PC-9 (cell line): ENCODE measurements at regions not wholly inside any gene's neighbourhood (a gene's known extent, or its start where the extent isn't known, plus 50 kb on each side); places are given as distances from the start of the nearest gene placed in this dataset.

ENCODE experiments used
- BruUV-seq: library from RNA; stranded (reverse); fragments of 400-500 nt; replicated peaks from 2 replicates; lab custom pipeline; 2021; lab: Mats Ljungman, UMichigan
- CTCF ChIA-PET: fragments of 300-600 bp; sonication (Branson Sonifier 250); formaldehyde crosslinking; loops from one replicate; lab custom pipeline; 2022; ENCODE audit warnings: antibody characterized with exemption; lab: Charles Lee
- POLR2A ChIA-PET: fragments of 300-600 bp; sonication (Branson Sonifier 250); formaldehyde crosslinking; loops from one replicate; lab custom pipeline; 2022; ENCODE audit warnings: antibody characterized with exemption; ENCODE audit not compliant: unreplicated experiment; lab: Charles Lee
- DNase-seq, 2 experiments: peaks; one replicate each; pipeline versions ENCODE4 v3.0.0 to v3.0.0-alpha.2; 2015 to 2022; ENCODE audit warnings: mixed read lengths in 1 of 2
- H2AFZ ChIP-seq: fragments of 200-600 bp; sonication (generic); 2 replicates; pipeline ENCODE4 v1.8.1; 2017; ENCODE audit warnings: antibody characterized with exemption
- H3F3A ChIP-seq: fragments of 200-600 bp; sonication (generic); 2 replicates; pipeline ENCODE4 v1.8.1; 2017; ENCODE audit warnings: antibody characterized with exemption, mild to moderate bottlenecking, low read depth; ENCODE audit not compliant: insufficient read depth
- H3K27ac ChIP-seq: fragments of 200-600 bp; sonication (generic); 2 replicates; pipeline ENCODE4 v1.6.1; 2016; ENCODE audit warnings: mixed run types
- H3K27me3 ChIP-seq: fragments of 200-600 bp; sonication (generic); 2 replicates; pipeline ENCODE4 v1.6.1; 2016; ENCODE audit warnings: low read depth, mixed run types; ENCODE audit not compliant: insufficient read depth
- H3K36me3 ChIP-seq: fragments of 200-600 bp; sonication (generic); 2 replicates; pipeline ENCODE4 v1.6.1; 2016; ENCODE audit warnings: low read depth, mixed run types
- H3K4me1 ChIP-seq: fragments of 200-600 bp; sonication (generic); replicated peaks from 2 replicates; pipeline ENCODE4 v1.6.1; 2016; ENCODE audit warnings: mixed run types; ENCODE audit not compliant: insufficient read depth
- H3K4me2 ChIP-seq: fragments of 200-600 bp; sonication (generic); 2 replicates; pipeline ENCODE4 v1.6.1; 2017; ENCODE audit warnings: mixed run types
- H3K4me3 ChIP-seq: fragments of 200-600 bp; sonication (generic); 2 replicates; pipeline ENCODE4 v1.6.1; 2016; ENCODE audit warnings: mixed run types
- H3K79me2 ChIP-seq: fragments of 200-600 bp; sonication (generic); 2 replicates; pipeline ENCODE4 v1.6.1; 2017; ENCODE audit warnings: low read depth, mixed run types
- H3K9me2 ChIP-seq: fragments of 200-600 bp; sonication (generic); 2 replicates; pipeline ENCODE4 v1.8.1; 2017; ENCODE audit warnings: mild to moderate bottlenecking; ENCODE audit not compliant: insufficient read depth
- H3K9me3 ChIP-seq: fragments of 200-600 bp; sonication (generic); 2 replicates; pipeline ENCODE4 v1.8.1; 2016; ENCODE audit warnings: low read depth; ENCODE audit not compliant: insufficient read depth
- H4K20me1 ChIP-seq: fragments of 200-600 bp; sonication (generic); 2 replicates; pipeline ENCODE4 v1.8.1; 2017; ENCODE audit not compliant: insufficient read depth
- CTCF ChIP-seq: fragments of 200-600 bp; sonication (generic); conservative IDR thresholded peaks from 2 replicates; pipeline ENCODE4 v1.6.1; 2017; ENCODE audit warnings: mixed run types, antibody characterized with exemption, mild to moderate bottlenecking, moderate library complexity
- EZH2 ChIP-seq: fragments of 200-600 bp; sonication (generic); IDR thresholded peaks from 2 replicates; pipeline ENCODE4 v1.8.0; 2017; ENCODE audit warnings: antibody characterized with exemption, low read depth
- intact Hi-C: fragments of 100-400 bp; cut with micrococcal nuclease; formaldehyde crosslinking; loops from one replicate; pipeline ENCODE4 v1.10.0; 2022; ENCODE audit not compliant: unreplicated experiment

DNA sequence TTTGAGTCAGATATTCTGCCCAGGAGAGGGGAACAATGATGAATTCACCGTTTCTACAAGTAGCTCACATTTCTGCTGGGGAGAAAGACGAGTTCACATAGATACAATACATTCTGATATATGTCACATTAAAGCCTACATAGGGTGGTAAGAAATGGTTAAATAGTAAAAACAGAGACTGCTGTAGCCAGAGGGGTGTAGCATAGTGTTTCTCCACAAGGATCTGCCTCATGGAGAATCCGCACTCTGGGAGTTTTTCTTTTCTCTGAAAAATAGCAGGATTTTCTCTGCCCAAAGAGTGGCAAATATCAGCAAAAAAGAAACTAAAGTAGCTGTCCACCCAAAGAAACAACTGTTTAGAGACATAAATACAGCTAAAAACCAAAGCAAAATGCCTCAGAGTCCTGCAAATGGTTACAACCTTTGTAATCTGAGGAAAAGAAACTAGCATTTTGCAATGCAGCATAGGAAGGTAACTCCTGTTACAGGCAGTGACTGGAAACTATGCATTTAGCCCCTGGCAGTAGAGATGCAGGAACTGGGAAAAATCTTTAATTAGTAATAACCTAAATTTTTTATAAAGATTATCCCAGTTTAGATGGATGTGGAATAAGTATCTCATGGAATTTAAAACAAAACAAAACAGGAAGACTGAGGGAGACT lies 1126.7 kb upstream of the ADGRL2 start:
- Histone ChIP-seq H3K79me2 (no peaks in the 10 kb centered on the region), H3K4me3 (no peak overlapping the region), H3F3A (no peaks in the 10 kb centered on the region), H3K4me1 (no peaks in the 10 kb centered on the region), H2AFZ (peak overlapping the region; percentile 32; the same call in 1 of the 2 replicates), H3K27ac (no peak overlapping the region), H3K9me2 (no peaks in the 10 kb centered on the region), H3K36me3 (no peaks in the 10 kb centered on the region), H4K20me1 (no peaks in the 10 kb centered on the region), H3K27me3 (no peaks in the 10 kb centered on the region), H3K9me3 (no peaks in the 10 kb centered on the region), H3K4me2 (0 out of 2 replicates have a peak overlapping the region, but pooled peaks have one; percentile 4)
- ChIA-PET POLR2A (no interaction called here), CTCF (no interaction called here)
- TF ChIP-seq EZH2 (no peak), CTCF (no peak)
- DNase-seq, result no peak
- BruUV-seq, result no TSS peak
- intact Hi-C loops, result no loop called here

DNA sequence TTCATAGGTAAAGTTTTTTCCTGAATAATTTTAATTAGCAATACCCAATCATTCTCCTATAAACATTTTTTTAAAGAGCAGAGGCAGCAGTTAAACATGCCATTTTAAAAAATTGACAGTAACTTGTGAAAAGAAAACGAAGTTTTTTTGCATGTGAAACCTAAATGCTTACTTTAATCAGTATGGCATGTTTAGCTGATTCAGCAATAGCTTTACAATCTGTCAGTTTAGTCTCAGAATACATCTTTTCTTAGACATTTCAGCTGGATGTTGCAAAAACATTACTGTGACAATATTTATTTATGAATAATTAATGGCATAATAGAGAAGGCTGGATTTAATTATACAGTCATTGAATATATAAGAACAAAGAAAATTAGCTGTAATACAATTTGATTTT lies 1132.4 kb upstream of the ADGRL2 start:
- H4K20me1 ChIP-seq, result no peaks in the 10 kb centered on the region
- H3K4me1 ChIP-seq, result no peaks in the 10 kb centered on the region
- no peak overlapping the region for H3K4me2 ChIP-seq
- no peaks in the 10 kb centered on the region for H3F3A ChIP-seq
- TF ChIP-seq CTCF (no peak), EZH2 (no peak)
- BruUV-seq, result no TSS peak
- no peak for DNase-seq
- ChIA-PET CTCF (no interaction called here), POLR2A (no interaction called here)
- no peak overlapping the region for H3K27ac ChIP-seq
- H3K79me2 ChIP-seq, result no peaks in the 10 kb centered on the region
- H2AFZ ChIP-seq, result no peak overlapping the region
- intact Hi-C loops, result no loop called here
- no peaks in the 10 kb centered on the region for H3K9me2 ChIP-seq
- H3K4me3 ChIP-seq, result no peak overlapping the region
- no peaks in the 10 kb centered on the region for H3K27me3 ChIP-seq
- H3K36me3 ChIP-seq, result no peaks in the 10 kb centered on the region
- H3K9me3 ChIP-seq, result no peaks in the 10 kb centered on the region

GRCh38 chr1:80666073-80666472 lies 1134.7 kb upstream of the ADGRL2 start:
- Histone ChIP-seq H3F3A (no peaks in the 10 kb centered on the region), H3K27ac (no peak overlapping the region), H3K4me1 (no peaks in the 10 kb centered on the region), H3K9me2 (no peaks in the 10 kb centered on the region), H4K20me1 (no peaks in the 10 kb centered on the region), H3K4me3 (no peak overlapping the region), H3K9me3 (no peaks in the 10 kb centered on the region), H3K36me3 (no peaks in the 10 kb centered on the region), H3K4me2 (no peak overlapping the region), H3K27me3 (no peaks in the 10 kb centered on the region), H3K79me2 (no peaks in the 10 kb centered on the region), H2AFZ (no peak overlapping the region)
- ChIA-PET CTCF (no interaction called here), POLR2A (no interaction called here)
- no TSS peak for BruUV-seq
- TF ChIP-seq CTCF (no peak), EZH2 (no peak)
- intact Hi-C loops, result no loop called here
- no peak for DNase-seq
